ENCODE measurements at regions not wholly inside any gene's neighbourhood (a gene's known extent, or its start where the extent isn't known, plus 50 kb on each side); places are given as distances from the start of the nearest gene placed in this dataset.

DNA sequence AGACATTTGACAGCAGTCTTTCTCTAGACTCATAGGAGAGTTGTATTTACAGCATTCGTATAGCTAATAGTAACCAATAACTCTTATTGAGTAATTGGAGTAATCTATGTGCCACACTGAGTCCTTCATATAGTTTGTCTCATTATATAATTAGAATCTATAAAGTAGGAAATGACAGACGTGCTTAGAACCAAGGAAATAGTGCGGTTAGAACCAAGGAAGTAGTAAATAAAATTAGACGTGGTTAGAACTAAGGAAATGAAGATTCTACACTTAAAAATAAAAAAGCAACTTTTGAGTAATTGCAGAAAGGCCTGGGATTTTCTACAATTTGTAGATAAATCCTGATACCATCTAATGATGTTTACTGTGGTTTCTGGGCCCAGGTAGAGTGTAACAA is 107.8 kb upstream of the TNFSF11 start:
- no peak overlapping the region for H3K27ac Mint-ChIP-seq
- H3K36me3 Mint-ChIP-seq (ENCODE audit: low read depth) = peaks cover 43% of the 10 kb centered on the region
- H3K9me3 Mint-ChIP-seq = peaks cover 35% of the 10 kb centered on the region
- peaks cover 7% of the 10 kb centered on the region for H3K4me1 Mint-ChIP-seq
- intact Hi-C loops (cut with micrococcal nuclease) = no loop called here
- DNase-seq = no peak
- H3K4me3 Mint-ChIP-seq = no peak overlapping the region
- no peaks in the 10 kb centered on the region for H3K27me3 Mint-ChIP-seq

DNA sequence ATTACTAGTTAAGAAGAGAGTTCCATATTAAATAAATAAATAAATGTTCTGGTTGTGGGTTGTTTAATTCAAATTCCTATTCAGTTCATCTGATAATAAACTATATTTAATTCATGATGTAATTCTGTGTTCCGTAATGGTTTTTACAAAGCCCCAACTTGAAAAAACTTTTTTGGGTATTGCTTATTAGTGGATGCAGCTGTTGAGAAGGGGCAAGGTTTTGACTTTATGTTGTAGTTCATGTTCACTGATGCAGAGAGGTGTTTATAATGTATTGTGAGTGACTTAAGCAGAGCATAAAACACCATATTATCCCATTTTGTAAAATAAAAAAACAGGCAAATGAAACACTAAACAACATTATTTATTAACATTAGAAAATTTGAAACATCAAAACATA is 107.3 kb upstream of the TNFSF11 start:
- no peak for DNase-seq

DNA sequence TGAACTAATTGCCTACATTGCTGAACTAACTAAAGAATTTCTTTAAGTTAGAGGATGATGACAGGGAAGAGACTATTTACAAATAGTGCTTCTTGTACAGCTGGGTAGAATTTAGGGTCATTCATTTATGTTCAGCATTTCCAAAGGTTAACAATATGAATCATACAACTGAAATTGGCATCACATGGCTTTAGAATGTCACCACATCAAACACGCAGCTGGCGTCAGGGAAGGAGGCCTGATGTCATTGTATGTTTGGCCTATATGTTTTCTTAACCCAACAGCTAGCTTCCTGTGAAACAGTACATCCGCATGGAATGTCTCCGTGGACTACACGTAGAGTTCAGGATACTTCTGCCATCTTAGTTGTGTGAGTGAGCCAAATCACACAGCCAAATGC is 99.0 kb upstream of the TNFSF11 start:
- Mint-ChIP-seq H3K4me1 (peaks cover 18% of the 10 kb centered on the region), H3K27me3 (no peaks in the 10 kb centered on the region), H3K36me3 (ENCODE audit: low read depth) (peaks cover 24% of the 10 kb centered on the region), H3K9me3 (peaks cover 13% of the 10 kb centered on the region), H3K4me3 (no peak overlapping the region), H3K27ac (peak overlapping the region; percentile 79)
- intact Hi-C loops (cut with micrococcal nuclease) = loop anchor here (5.0 kb wide), 3 partner anchors 53 to 143 kb away; no protein-coding TSS in a partner anchor
- DNase-seq = no peak

More for the DNA sequence above, 107.3 kb upstream of the TNFSF11 start:
- Mint-ChIP-seq H3K9me3 (peaks cover 32% of the 10 kb centered on the region), H3K4me3 (no peak overlapping the region), H3K27me3 (no peaks in the 10 kb centered on the region), H3K27ac (no peak overlapping the region), H3K4me1 (peaks cover 7% of the 10 kb centered on the region), H3K36me3 (ENCODE audit: low read depth) (peaks cover 40% of the 10 kb centered on the region)
- intact Hi-C loops (cut with micrococcal nuclease) = no loop called here

DNA sequence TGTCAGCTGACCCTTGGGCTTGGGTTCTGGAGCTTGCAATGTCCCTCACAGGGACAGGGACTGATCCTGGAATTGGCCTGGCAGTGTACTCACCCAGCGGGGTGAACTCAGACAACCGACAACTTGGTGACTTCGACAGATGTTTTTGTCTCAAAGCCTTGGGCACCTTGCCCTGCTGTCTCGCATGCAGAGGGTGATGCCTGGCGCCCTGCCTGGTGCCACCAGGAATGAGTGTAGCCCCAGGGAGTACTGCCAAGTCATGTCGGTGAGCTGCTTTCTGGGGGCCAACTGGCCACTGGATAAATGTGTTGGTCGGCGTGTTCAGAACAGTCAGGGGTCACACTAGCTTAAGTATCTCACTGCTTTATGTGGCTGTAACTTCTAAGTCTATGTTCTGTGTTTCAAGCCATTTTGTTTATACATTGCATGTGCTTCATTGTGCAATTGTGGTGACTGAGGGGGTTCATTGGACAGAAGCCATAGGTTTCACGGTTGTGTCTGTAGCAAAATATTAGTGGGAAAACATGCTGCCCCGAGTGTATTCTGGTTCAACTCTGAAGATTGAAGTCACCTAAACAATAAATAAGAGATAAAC is 96.3 kb upstream of the TNFSF11 start:
- H3K4me3 Mint-ChIP-seq = no peak overlapping the region
- no peak for DNase-seq
- H3K4me1 Mint-ChIP-seq = peaks cover 18% of the 10 kb centered on the region
- intact Hi-C loops (cut with micrococcal nuclease) = loop anchor here (1.0 to 5.0 kb wide), 3 partner anchors 70 to 202 kb away; no protein-coding TSS in a partner anchor
- peaks cover 27% of the 10 kb centered on the region for H3K36me3 Mint-ChIP-seq (ENCODE audit: low read depth)
- H3K27me3 Mint-ChIP-seq = no peaks in the 10 kb centered on the region
- peaks cover 11% of the 10 kb centered on the region for H3K9me3 Mint-ChIP-seq
- no peak overlapping the region for H3K27ac Mint-ChIP-seq

DNA sequence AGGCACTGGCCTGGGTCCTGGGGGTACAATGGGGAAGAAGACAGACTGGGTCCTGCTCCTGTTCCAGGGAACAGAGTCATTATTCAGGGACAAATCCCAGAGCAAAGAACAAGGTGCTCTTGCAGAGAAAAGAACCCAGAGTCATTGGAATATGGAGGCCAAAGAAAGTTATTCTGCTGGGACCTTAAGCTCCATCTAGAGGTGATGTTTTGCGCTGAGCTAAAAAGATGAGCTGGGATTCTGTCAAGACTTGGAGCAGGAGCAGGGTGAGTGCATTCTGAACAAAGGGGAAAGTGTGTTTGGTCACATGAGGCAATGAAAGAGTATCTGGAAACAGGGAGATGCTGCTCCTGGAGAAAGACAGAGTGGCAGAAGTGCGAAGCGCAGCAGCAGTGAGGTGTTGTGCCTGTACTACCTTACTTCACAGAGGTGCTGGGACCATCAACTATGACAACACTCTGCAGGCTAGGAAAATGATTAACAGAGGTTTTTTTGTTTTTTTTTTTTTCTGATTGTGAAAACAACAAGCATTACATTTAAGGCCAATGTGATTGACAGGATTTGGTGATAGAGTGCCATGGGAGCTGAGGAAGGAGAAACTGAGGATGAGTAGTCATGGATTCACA is 95.3 kb upstream of the TNFSF11 start:
- Mint-ChIP-seq H3K9me3 (peaks cover 8% of the 10 kb centered on the region), H3K27me3 (no peaks in the 10 kb centered on the region), H3K4me3 (no peak overlapping the region), H3K4me1 (peaks cover 18% of the 10 kb centered on the region), H3K27ac (no peak overlapping the region), H3K36me3 (ENCODE audit: low read depth) (peaks cover 25% of the 10 kb centered on the region)
- peak; percentile 67 for DNase-seq
- intact Hi-C loops (cut with micrococcal nuclease) = loop anchor here (1.0 to 5.0 kb wide), 3 partner anchors 71 to 203 kb away; no protein-coding TSS in a partner anchor

DNA sequence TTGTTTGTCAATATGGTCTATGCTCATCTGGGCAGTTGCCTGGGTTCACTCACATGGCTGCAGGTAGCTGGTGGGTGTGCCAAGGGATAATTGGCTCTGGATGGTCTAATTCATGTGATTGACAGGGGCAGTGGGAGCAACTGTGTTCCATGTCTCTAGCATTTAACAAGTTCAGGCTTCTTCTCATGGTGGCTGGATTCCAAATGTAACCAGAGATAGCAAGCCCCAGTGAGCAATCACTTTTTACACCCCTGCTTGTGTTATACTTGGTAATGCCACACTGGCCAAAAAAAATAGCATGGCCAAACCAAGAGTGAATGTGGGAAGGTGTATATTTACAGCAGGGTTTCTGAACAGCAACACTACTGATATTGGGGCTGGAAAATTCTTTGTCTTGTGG is 89.6 kb upstream of the TNFSF11 start:
- H3K4me1 Mint-ChIP-seq = peaks cover 1% of the 10 kb centered on the region
- intact Hi-C loops (cut with micrococcal nuclease) = no loop called here
- peaks cover 4% of the 10 kb centered on the region for H3K9me3 Mint-ChIP-seq
- H3K4me3 Mint-ChIP-seq = no peak overlapping the region
- no peaks in the 10 kb centered on the region for H3K27me3 Mint-ChIP-seq
- DNase-seq = no peak
- H3K36me3 Mint-ChIP-seq (ENCODE audit: low read depth) = peaks cover 22% of the 10 kb centered on the region
- H3K27ac Mint-ChIP-seq = no peak overlapping the region

DNA sequence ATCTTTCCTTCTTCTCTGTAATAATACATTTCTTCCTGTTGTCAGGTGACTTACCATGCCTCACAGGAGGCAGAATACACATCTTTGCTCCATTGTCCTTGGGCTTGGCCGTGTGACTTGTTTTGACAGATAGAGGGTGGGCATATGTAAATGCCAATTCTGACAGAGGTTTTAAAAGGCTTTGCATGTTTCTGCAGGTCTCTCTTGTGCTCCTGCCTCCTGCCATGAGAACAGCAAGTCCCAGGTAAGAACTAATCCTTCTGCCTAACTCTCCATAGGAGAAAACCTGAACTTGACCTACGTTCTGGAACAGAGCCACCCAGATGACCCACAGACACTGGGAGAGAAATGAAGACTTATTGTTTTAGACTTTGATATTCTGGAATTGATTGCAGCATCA is 88.7 kb upstream of the TNFSF11 start:
- Mint-ChIP-seq H3K27me3 (no peaks in the 10 kb centered on the region), H3K9me3 (peaks cover 4% of the 10 kb centered on the region), H3K36me3 (ENCODE audit: low read depth) (peaks cover 19% of the 10 kb centered on the region), H3K27ac (no peak overlapping the region), H3K4me3 (no peak overlapping the region), H3K4me1 (peaks cover 1% of the 10 kb centered on the region)
- DNase-seq = no peak
- intact Hi-C loops (cut with micrococcal nuclease) = no loop called here

DNA sequence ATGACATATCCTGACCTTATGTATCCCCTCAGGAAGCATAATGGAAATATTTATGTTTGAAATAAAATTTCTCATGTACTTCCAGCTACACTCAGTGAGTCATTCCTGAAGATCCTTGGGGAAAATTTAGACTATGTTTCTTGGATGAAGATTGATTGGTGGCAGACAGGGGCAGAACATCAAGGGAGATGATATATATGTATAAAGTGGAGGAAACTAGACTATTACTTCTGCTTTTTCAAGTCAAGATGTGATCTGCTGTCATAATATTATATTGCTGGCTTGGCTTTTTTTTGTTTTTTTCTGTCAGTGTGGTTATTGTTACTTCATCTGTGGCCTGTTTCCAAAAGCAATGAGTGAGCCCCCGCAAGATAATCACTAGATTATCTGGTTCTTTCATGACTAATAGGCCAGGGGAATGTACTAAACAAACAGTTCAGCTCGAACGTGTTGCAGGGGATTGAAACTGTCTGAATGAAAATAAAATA is 87.2 kb upstream of the TNFSF11 start:
- peaks cover 4% of the 10 kb centered on the region for H3K4me1 Mint-ChIP-seq
- DNase-seq = no peak
- H3K9me3 Mint-ChIP-seq = peaks cover 4% of the 10 kb centered on the region
- H3K36me3 Mint-ChIP-seq (ENCODE audit: low read depth) = peaks cover 18% of the 10 kb centered on the region
- intact Hi-C loops (cut with micrococcal nuclease) = no loop called here
- no peak overlapping the region for H3K4me3 Mint-ChIP-seq
- no peak overlapping the region for H3K27ac Mint-ChIP-seq
- no peaks in the 10 kb centered on the region for H3K27me3 Mint-ChIP-seq

DNA sequence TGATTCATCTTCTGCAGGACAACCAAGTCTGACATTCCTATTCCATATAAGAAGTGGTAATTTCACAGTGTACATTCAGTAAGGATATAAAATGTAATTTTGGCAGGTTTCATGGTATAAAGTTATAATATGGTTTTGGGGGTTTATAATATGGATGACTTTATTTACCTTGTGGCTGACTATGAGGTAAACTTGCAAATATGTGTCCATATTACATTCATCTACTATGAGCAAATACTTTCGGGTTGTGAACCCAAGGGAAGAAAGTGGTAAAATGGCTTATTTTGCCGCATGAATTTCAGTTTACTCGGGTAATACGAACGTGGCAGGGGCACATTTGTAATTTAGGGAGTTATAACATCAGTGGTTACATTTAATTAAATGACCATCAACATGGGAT is 86.7 kb upstream of the TNFSF11 start:
- peaks cover 18% of the 10 kb centered on the region for H3K36me3 Mint-ChIP-seq (ENCODE audit: low read depth)
- DNase-seq = no peak
- H3K4me3 Mint-ChIP-seq = no peak overlapping the region
- peaks cover 4% of the 10 kb centered on the region for H3K9me3 Mint-ChIP-seq
- H3K4me1 Mint-ChIP-seq = peaks cover 4% of the 10 kb centered on the region
- no peak overlapping the region for H3K27ac Mint-ChIP-seq
- H3K27me3 Mint-ChIP-seq = no peaks in the 10 kb centered on the region
- intact Hi-C loops (cut with micrococcal nuclease) = no loop called here

DNA sequence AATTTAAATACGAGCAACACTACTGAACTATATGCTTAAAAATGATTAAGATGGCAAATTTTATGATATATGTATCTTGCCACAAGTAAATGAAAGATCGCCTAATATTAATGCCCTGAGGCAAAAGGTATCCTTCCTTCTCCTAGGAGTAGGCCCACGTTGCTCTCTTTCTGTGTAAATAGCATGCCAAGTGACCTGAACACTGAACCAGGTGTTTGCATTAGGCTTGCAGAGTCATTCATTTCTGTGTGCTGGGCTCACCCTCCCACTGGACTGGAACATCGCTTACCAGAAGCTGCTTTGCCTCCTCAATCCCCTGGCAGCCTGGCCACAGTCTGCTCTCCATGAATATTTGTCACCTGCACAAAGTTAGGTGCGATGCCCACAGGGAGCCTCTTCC is 83.3 kb upstream of the TNFSF11 start:
- DNase-seq = no peak
- no peaks in the 10 kb centered on the region for H3K27me3 Mint-ChIP-seq

DNA sequence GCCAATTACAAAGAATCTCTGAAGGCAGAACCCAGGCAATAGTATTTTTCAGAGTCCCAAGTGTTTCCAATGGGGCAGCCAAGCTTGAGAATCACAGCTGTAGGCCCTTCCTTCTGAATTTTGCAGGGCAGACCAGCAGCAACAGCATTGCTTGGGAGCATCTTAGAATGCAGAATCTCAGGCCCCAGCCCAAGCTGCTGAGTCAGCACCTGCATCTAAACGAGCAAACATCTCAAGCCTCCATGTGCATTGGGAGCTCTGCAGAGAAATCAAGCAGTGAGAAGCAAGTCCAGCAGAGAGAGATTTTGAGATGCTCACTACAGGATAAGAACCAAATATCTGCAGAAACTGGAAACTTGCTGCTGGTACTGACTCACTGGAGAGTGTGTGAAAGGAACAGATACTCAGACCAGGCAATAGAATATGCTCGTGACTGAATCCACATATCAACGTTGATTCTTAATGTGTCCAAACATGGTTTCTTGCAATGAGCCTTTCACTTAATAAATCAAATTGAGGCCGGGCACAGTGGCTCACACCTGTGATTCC is 81.5 kb upstream of the TNFSF11 start:
- peaks cover 38% of the 10 kb centered on the region for H3K4me1 Mint-ChIP-seq
- no peak overlapping the region for H3K27ac Mint-ChIP-seq
- no peak overlapping the region for H3K4me3 Mint-ChIP-seq
- DNase-seq = no peak
- intact Hi-C loops (cut with micrococcal nuclease) = no loop called here
- H3K9me3 Mint-ChIP-seq = peaks cover 9% of the 10 kb centered on the region
- H3K27me3 Mint-ChIP-seq = no peaks in the 10 kb centered on the region
- H3K36me3 Mint-ChIP-seq (ENCODE audit: low read depth) = peaks cover 6% of the 10 kb centered on the region

More for the DNA sequence above, 83.3 kb upstream of the TNFSF11 start:
- peaks cover 10% of the 10 kb centered on the region for H3K36me3 Mint-ChIP-seq (ENCODE audit: low read depth)
- intact Hi-C loops (cut with micrococcal nuclease) = no loop called here
- peaks cover 25% of the 10 kb centered on the region for H3K4me1 Mint-ChIP-seq
- H3K27ac Mint-ChIP-seq = no peak overlapping the region
- H3K4me3 Mint-ChIP-seq = no peak overlapping the region
- peaks cover 5% of the 10 kb centered on the region for H3K9me3 Mint-ChIP-seq

DNA sequence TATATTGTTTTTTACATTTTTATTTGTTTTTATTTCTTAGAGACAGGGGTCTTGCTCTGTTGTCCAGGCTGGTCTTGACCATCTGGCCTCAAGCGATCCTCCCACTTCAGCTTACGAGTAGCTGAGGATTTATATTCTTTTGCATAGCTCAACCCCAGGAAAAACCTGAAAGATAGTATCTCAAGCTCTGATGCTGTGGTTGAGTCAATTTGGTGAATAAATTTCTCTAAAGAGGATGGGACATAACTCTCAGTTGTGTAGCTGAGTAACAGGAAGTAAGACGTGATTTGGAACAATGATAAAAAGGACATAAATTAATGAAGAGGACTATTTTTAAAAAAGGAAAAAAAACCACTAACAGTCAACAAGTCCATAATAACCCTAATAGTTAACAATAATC is 79.8 kb upstream of the TNFSF11 start:
- peaks cover 9% of the 10 kb centered on the region for H3K9me3 Mint-ChIP-seq
- peaks cover 50% of the 10 kb centered on the region for H3K4me1 Mint-ChIP-seq
- peak overlapping the region; percentile 37 for H3K4me3 Mint-ChIP-seq
- no peaks in the 10 kb centered on the region for H3K27me3 Mint-ChIP-seq
- intact Hi-C loops (cut with micrococcal nuclease) = loop anchor here (1.0 kb wide), 1 partner anchor 223 kb away; no protein-coding TSS in a partner anchor
- H3K27ac Mint-ChIP-seq = peak overlapping the region; percentile 77
- peaks cover 3% of the 10 kb centered on the region for H3K36me3 Mint-ChIP-seq (ENCODE audit: low read depth)
- no peak for DNase-seq

DNA sequence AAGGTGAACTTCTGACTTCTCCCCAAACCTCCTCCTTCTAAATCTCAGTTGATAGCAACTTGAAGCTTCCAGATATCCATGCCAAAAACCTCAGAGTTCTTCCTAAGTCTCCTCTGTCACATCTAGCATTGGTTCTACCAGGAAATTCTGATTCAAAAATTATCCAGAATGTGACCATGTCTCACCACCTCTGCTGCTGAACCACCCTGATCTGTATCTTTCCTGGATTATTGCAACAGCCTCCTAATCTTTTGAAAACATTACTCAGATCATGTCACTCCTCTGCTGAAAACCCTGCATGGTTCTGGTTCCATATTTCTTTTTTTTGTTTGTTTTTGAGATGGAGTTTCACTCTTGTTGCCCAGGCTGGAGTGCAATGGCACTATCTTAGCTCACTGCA is 78.7 kb upstream of the TNFSF11 start:
- no peaks in the 10 kb centered on the region for H3K27me3 Mint-ChIP-seq
- H3K4me1 Mint-ChIP-seq = peaks cover 50% of the 10 kb centered on the region
- intact Hi-C loops (cut with micrococcal nuclease) = loop anchor here (5.0 kb wide), 2 partner anchors 163 to 578 kb away; no protein-coding TSS in a partner anchor

DNA sequence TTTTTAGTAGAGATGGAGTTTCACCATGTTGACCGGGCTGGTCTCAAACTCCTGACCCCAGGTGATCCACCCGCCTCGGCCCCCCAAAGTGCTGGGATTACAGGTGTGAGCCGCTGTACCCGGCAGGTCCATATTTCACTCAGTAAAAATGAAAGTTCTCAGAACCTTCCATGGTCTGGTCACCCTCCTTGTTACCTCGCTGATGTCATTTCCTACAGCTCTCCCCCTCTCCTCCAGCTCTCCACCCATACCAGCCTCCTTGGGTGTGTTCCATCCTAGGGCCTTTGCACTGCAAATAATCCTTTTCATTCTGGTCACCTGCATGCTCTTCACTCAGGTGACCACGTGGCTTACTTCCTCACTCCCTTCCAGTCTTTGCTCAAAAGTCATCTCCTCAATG is 78.2 kb upstream of the TNFSF11 start:
- Mint-ChIP-seq H3K9me3 (peaks cover 18% of the 10 kb centered on the region), H3K27ac (peak overlapping the region; percentile 84), H3K4me3 (peak overlapping the region; percentile 39), H3K4me1 (peaks cover 49% of the 10 kb centered on the region), H3K36me3 (ENCODE audit: low read depth) (peaks cover 5% of the 10 kb centered on the region), H3K27me3 (no peaks in the 10 kb centered on the region)
- intact Hi-C loops (cut with micrococcal nuclease) = loop anchor here (5.0 kb wide), 2 partner anchors 163 to 578 kb away; no protein-coding TSS in a partner anchor
- DNase-seq = no peak

More for the DNA sequence above, 78.7 kb upstream of the TNFSF11 start:
- peaks cover 5% of the 10 kb centered on the region for H3K36me3 Mint-ChIP-seq (ENCODE audit: low read depth)
- H3K9me3 Mint-ChIP-seq = peaks cover 16% of the 10 kb centered on the region
- H3K4me3 Mint-ChIP-seq = peak overlapping the region; percentile 53
- peak overlapping the region; percentile 84 for H3K27ac Mint-ChIP-seq
- DNase-seq = no peak
